SK-N-SH treated with all-trans-retinoic acid at 6 μM for 48 hours (cell line): ENCODE measurements at regions not wholly inside any gene's neighbourhood (a gene's known extent, or its start where the extent isn't known, plus 50 kb on each side); places are given as distances from the start of the nearest gene placed in this dataset.

Source experiments
- ATAC-seq: fragments of 200-7000 bp; cut with Tn5 transposase; 3 replicates; pipeline ENCODE4 v1.9.1; 2020; ENCODE audit warnings: mild to moderate bottlenecking, moderate library complexity
- ARNTL ChIP-seq: fragments of 450-650 bp; formaldehyde crosslinking; IDR thresholded peaks from 2 replicates; pipeline ENCODE4 v1.5.0; 2020; ENCODE audit warnings: low read depth, mild to moderate bottlenecking, moderate library complexity, borderline replicate concordance
- BACH2 ChIP-seq: fragments of 250-450 bp; sonication (Bioruptor Pico); IDR thresholded peaks from 2 replicates; pipeline ENCODE4 v1.9.0; 2021; ENCODE audit warnings: mild to moderate bottlenecking, borderline replicate concordance
- CREB5 ChIP-seq: fragments of 250-450 bp; sonication (Bioruptor Pico); IDR thresholded peaks from 2 replicates; pipeline ENCODE4 v1.5.1; 2020; ENCODE audit warnings: low read depth, mild to moderate bottlenecking, moderate library complexity
- CSDC2 ChIP-seq: fragments of 250-450 bp; sonication (Bioruptor Pico); IDR thresholded peaks from 2 replicates; pipeline ENCODE4 v1.5.0; 2020; ENCODE audit warnings: mild to moderate bottlenecking, moderate library complexity
- CSRNP3 ChIP-seq: fragments of 250-450 bp; sonication (Bioruptor Pico); IDR thresholded peaks from 2 replicates; pipeline ENCODE4 v1.5.1; 2021; ENCODE audit warnings: mild to moderate bottlenecking, moderate library complexity
- ESRRG ChIP-seq: fragments of 250-450 bp; sonication (Bioruptor Pico); IDR thresholded peaks from 2 replicates; pipeline ENCODE4 v1.6.1; 2021; ENCODE audit warnings: mild to moderate bottlenecking
- GLIS3 ChIP-seq: fragments of 250-450 bp; sonication (Bioruptor Pico); IDR thresholded peaks from 2 replicates; pipeline ENCODE4 v1.5.0; 2020; ENCODE audit warnings: mild to moderate bottlenecking, moderate library complexity
- ISL1 ChIP-seq: fragments of 250-450 bp; sonication (Bioruptor Pico); IDR thresholded peaks from 2 replicates; pipeline ENCODE4 v2.1.2; 2022; ENCODE audit warnings: mild to moderate bottlenecking, moderate library complexity
- OSR1 ChIP-seq: fragments of 250-450 bp; sonication (Bioruptor Pico); IDR thresholded peaks from 2 replicates; pipeline ENCODE4 v1.8.0; 2022; ENCODE audit warnings: moderate library complexity, mild to moderate bottlenecking, inconsistent platforms
- PATZ1 ChIP-seq: fragments of 250-450 bp; sonication (Bioruptor Pico); IDR thresholded peaks from 2 replicates; pipeline ENCODE4 v1.8.0; 2020; ENCODE audit warnings: mild to moderate bottlenecking, moderate library complexity, borderline replicate concordance
- POU6F1 ChIP-seq: fragments of 250-450 bp; sonication (Bioruptor Pico); IDR thresholded peaks from 2 replicates; pipeline ENCODE4 v1.8.0; 2021; ENCODE audit warnings: low read depth, mild to moderate bottlenecking, moderate library complexity, borderline replicate concordance
- PPARA ChIP-seq: fragments of 250-450 bp; sonication (Bioruptor Pico); IDR thresholded peaks from 2 replicates; pipeline ENCODE4 v1.5.0; 2020; ENCODE audit warnings: mild to moderate bottlenecking, borderline replicate concordance
- RARB ChIP-seq: fragments of 250-450 bp; sonication (Bioruptor Pico); IDR thresholded peaks from 2 replicates; pipeline ENCODE4 v1.8.0; 2021; ENCODE audit warnings: mild to moderate bottlenecking, moderate library complexity
- SNAI2 ChIP-seq: fragments of 250-450 bp; sonication (Bioruptor Pico); IDR thresholded peaks from 2 replicates; pipeline ENCODE4 v1.5.0; 2020; ENCODE audit warnings: mild to moderate bottlenecking, moderate library complexity
- TCF4 ChIP-seq: fragments of 250-450 bp; sonication (Bioruptor Pico); IDR thresholded peaks from 2 replicates; pipeline ENCODE4 v1.8.0; 2021; ENCODE audit warnings: mild to moderate bottlenecking, moderate library complexity, borderline replicate concordance
- TOX ChIP-seq: fragments of 250-450 bp; sonication (Bioruptor Pico); IDR thresholded peaks from 2 replicates; pipeline ENCODE4 v1.8.0; 2021; ENCODE audit warnings: mild to moderate bottlenecking, moderate library complexity, borderline replicate concordance
- TSHZ2 ChIP-seq: fragments of 250-450 bp; sonication (Bioruptor Pico); IDR thresholded peaks from 2 replicates; pipeline ENCODE4 v1.5.0; 2020; ENCODE audit warnings: mild to moderate bottlenecking, moderate library complexity
- ZC3H10 ChIP-seq: fragments of 250-450 bp; sonication (Bioruptor Pico); IDR thresholded peaks from 2 replicates; pipeline ENCODE4 v1.5.1; 2021; ENCODE audit warnings: mild to moderate bottlenecking, moderate library complexity
- ZFP3 ChIP-seq: fragments of 250-450 bp; sonication (Bioruptor Pico); IDR thresholded peaks from 2 replicates; pipeline ENCODE4 v1.5.0; 2020; ENCODE audit warnings: mild to moderate bottlenecking, moderate library complexity
- ZFP30 ChIP-seq: fragments of 450-650 bp; formaldehyde crosslinking; IDR thresholded peaks from 2 replicates; pipeline ENCODE4 v1.5.0; 2022; ENCODE audit warnings: mild to moderate bottlenecking, moderate library complexity
- ZNF565 ChIP-seq: fragments of 450-650 bp; formaldehyde crosslinking; conservative IDR thresholded peaks from 2 replicates; pipeline ENCODE4 v1.5.0; 2020; ENCODE audit warnings: low read depth, mild to moderate bottlenecking, moderate library complexity
- ZNF70 ChIP-seq: fragments of 450-650 bp; formaldehyde crosslinking; IDR thresholded peaks from 2 replicates; pipeline ENCODE4 v1.5.0; 2020; ENCODE audit warnings: mild to moderate bottlenecking, moderate library complexity
- ZNF8 ChIP-seq: fragments of 450-650 bp; formaldehyde crosslinking; IDR thresholded peaks from 2 replicates; pipeline ENCODE4 v1.5.0; 2020; ENCODE audit warnings: mild to moderate bottlenecking, moderate library complexity

- ATAC-seq = no peak
- TF ChIP-seq GLIS3 (CRISPR knock-in tag) = no peak
- no peak for TF ChIP-seq ZNF70 (CRISPR knock-in tag)
- no peak for TF ChIP-seq TCF4 (CRISPR knock-in tag)
- TF ChIP-seq ARNTL (CRISPR knock-in tag) = no peak
- no peak for TF ChIP-seq POU6F1 (CRISPR knock-in tag)
- TF ChIP-seq ZC3H10 (CRISPR knock-in tag) = no peak
- no peak for TF ChIP-seq PATZ1 (CRISPR knock-in tag)
- TF ChIP-seq ZNF565 (CRISPR knock-in tag) = no peak
- TF ChIP-seq ZFP30 (CRISPR knock-in tag) = no peak
- TF ChIP-seq CSRNP3 (CRISPR knock-in tag) = no peak
- TF ChIP-seq ZFP3 (CRISPR knock-in tag) = no peak
- no peak for TF ChIP-seq ISL1 (CRISPR knock-in tag)
- no peak for TF ChIP-seq ESRRG (CRISPR knock-in tag)
- TF ChIP-seq OSR1 (CRISPR knock-in tag) = no peak
- TF ChIP-seq ZNF8 (CRISPR knock-in tag) = no peak
- no peak for TF ChIP-seq BACH2
- no peak for TF ChIP-seq TOX (CRISPR knock-in tag)
- no peak for TF ChIP-seq CREB5
- no peak for TF ChIP-seq RARB
- TF ChIP-seq PPARA (CRISPR knock-in tag) = no peak
Measured at GRCh38 chr13:103203735-103204330, 137.6 kb upstream of the SLC10A2 start.

GRCh38 chr13:103200118-103200885 is 134.1 kb upstream of the SLC10A2 start:
- TF ChIP-seq ZNF565 (CRISPR knock-in tag) = no peak
- TF ChIP-seq ESRRG (CRISPR knock-in tag) = no peak
- no peak for TF ChIP-seq ZFP30 (CRISPR knock-in tag)
- TF ChIP-seq SNAI2 (CRISPR knock-in tag) = no peak
- TF ChIP-seq RARB = no peak
- TF ChIP-seq ZNF8 (CRISPR knock-in tag) = no peak
- TF ChIP-seq TSHZ2 (CRISPR knock-in tag) = no peak
- no peak for TF ChIP-seq ZC3H10 (CRISPR knock-in tag)
- TF ChIP-seq ZNF70 (CRISPR knock-in tag) = no peak
- no peak for TF ChIP-seq CSDC2 (CRISPR knock-in tag)
- TF ChIP-seq ARNTL (CRISPR knock-in tag) = no peak
- TF ChIP-seq BACH2 = no peak
- ATAC-seq = no peak
